ENCODE measurements at regions not wholly inside any gene's neighbourhood (a gene's known extent, or its start where the extent isn't known, plus 50 kb on each side); places are given as distances from the start of the nearest gene placed in this dataset.

GRCh38 chr10:81314471-81314870, 560.5 kb upstream of the NRG3 start:
- TF ChIP-seq TAF1 (IDR thresholded peaks at IDR 0.05; ENCODE audit: low read depth), result no peak
- TF ChIP-seq FOXM1 (IDR thresholded peaks at IDR 0.05; ENCODE audit: borderline replicate concordance, low read depth), result no peak
- TF ChIP-seq EGR1 (IDR thresholded peaks at IDR 0.05), result no peak
- no peak for TF ChIP-seq MAX (IDR thresholded peaks at IDR 0.05)
- no peak for TF ChIP-seq CEBPB (IDR thresholded peaks at IDR 0.05)
- no peak for TF ChIP-seq RAD21 (IDR thresholded peaks at IDR 0.05; ENCODE audit: low read depth)
- TF ChIP-seq NFIC (IDR thresholded peaks at IDR 0.05), result no peak
- TF ChIP-seq ZBTB7A (IDR thresholded peaks at IDR 0.05; ENCODE audit: low read depth), result no peak

Measured in Ishikawa (cell line).